ENCODE measurements at regions not wholly inside any gene's neighbourhood (a gene's known extent, or its start where the extent isn't known, plus 50 kb on each side); places are given as distances from the start of the nearest gene placed in this dataset.

DNA sequence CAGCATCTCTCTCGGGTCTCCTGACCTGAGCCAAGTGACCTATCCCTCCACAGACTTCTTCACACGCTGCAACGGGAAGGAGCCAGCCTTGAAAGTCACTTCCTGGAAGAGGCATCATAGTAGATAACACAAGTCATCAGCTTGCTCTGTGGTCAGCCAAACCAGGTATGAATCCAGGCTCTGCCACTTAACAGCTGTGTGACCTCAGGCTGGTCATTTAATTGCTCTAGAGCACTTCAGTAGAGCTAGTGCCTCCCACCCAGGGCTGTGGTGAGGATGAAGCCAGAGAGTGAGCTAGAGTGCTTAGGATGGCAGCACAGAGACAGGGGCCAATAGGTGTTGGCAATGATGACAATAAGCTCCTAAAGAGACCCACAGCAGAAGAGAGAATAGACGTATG lies 247.7 kb upstream of the ZMIZ1 start:
- TF ChIP-seq POLR2AphosphoS5 (IDR thresholded peaks at IDR 0.05), result no peak
- TF ChIP-seq, protein P1, sequence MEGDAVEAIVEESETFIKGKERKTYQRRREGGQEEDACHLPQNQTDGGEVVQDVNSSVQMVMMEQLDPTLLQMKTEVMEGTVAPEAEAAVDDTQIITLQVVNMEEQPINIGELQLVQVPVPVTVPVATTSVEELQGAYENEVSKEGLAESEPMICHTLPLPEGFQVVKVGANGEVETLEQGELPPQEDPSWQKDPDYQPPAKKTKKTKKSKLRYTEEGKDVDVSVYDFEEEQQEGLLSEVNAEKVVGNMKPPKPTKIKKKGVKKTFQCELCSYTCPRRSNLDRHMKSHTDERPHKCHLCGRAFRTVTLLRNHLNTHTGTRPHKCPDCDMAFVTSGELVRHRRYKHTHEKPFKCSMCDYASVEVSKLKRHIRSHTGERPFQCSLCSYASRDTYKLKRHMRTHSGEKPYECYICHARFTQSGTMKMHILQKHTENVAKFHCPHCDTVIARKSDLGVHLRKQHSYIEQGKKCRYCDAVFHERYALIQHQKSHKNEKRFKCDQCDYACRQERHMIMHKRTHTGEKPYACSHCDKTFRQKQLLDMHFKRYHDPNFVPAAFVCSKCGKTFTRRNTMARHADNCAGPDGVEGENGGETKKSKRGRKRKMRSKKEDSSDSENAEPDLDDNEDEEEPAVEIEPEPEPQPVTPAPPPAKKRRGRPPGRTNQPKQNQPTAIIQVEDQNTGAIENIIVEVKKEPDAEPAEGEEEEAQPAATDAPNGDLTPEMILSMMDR (IDR thresholded peaks at IDR 0.05), result no peak
- TF ChIP-seq POLR2A (IDR thresholded peaks at IDR 0.05), result no peak
- no peak for TF ChIP-seq EP300 (IDR thresholded peaks at IDR 0.05)
